Esophagus muscularis mucosa (tissue), 3 donors: ENCODE measurements at regions not wholly inside any gene's neighbourhood (a gene's known extent, or its start where the extent isn't known, plus 50 kb on each side); places are given as distances from the start of the nearest gene placed in this dataset.

Experiments used
- CTCF ChIP-seq, 3 experiments: fragments of 200-600 bp in 2 of 3; fragments of 450-650 bp in 1 of 3; sonication (generic) in 2 of 3; IDR thresholded peaks; one replicate each; pipeline ENCODE4 v1.5.1; 2017 to 2019; ENCODE audit warnings: antibody characterized with exemption in 3 of 3, mild to moderate bottlenecking in 2 of 3, moderate library complexity in 1 of 3
- EP300 ChIP-seq: sonication (generic); formaldehyde crosslinking; IDR thresholded peaks from one replicate; pipeline ENCODE4 v1.6.1; 2017; ENCODE audit warnings: antibody characterized with exemption

GRCh38 chr3:17995769-17996168 is 253.3 kb upstream of the TBC1D5 start:
- TF ChIP-seq EP300 (no peak), CTCF (IDR thresholded peaks at IDR 0.05) (no peak)
